GM12878 (cell line): ENCODE measurements at regions not wholly inside any gene's neighbourhood (a gene's known extent, or its start where the extent isn't known, plus 50 kb on each side); places are given as distances from the start of the nearest gene placed in this dataset.

Source experiments
- ATAC-seq: fragments of 200-7000 bp; cut with Tn5 transposase; 3 replicates; pipeline ENCODE4 v1.9.1; 2020; ENCODE audit warnings: mild to moderate bottlenecking, moderate library complexity
- BruUV-seq: library from RNA; stranded (reverse); fragments of 400-500 nt; replicated peaks from 2 replicates; lab custom pipeline; 2021; lab: Mats Ljungman, UMichigan
- CTCF ChIA-PET: fragments of 300-600 bp; sonication (Branson Sonifier 250); formaldehyde crosslinking; extraction: SDS; loops from one replicate; lab custom pipeline; 2021; ENCODE audit warnings: inconsistent platforms; lab: Yijun Ruan, JAX
- POLR2A ChIA-PET: fragments of 350-600 bp; formaldehyde crosslinking; extraction: SDS; loops from one replicate; lab custom pipeline; 2021; ENCODE audit warnings: inconsistent platforms; lab: Charles Lee
- RAD21 ChIA-PET: fragments of 300-600 bp; sonication (Branson Sonifier 250); formaldehyde crosslinking; loops from one replicate; lab custom pipeline; 2023; ENCODE audit warnings: antibody characterized with exemption; ENCODE audit not compliant: unreplicated experiment; lab: Charles Lee
- SMC1A ChIA-PET: fragments of 300-600 bp; sonication (Branson Sonifier 250); formaldehyde crosslinking; loops from one replicate; lab custom pipeline; 2023; ENCODE audit not compliant: unreplicated experiment, uncharacterized antibody; lab: Charles Lee
- DNase-seq: peaks from one replicate; pipeline ENCODE4 v3.0.0-alpha.2; 2011; ENCODE audit warnings: low read depth, low spot score
- FAIRE-seq: peaks from 3 replicates; lab custom pipeline; 2011; peaks lifted over from hg19 to GRCh38; lab: Jason Lieb, UNC
- H2AFZ ChIP-seq: 2 replicates; pipeline ENCODE4 v1.6.0; 2011; ENCODE audit warnings: low read depth, low read length, control low read depth; ENCODE audit not compliant: control insufficient read depth
- H3K27ac ChIP-seq: 2 replicates; pipeline ENCODE4 v1.5.1; 2011; ENCODE audit warnings: control low read depth; ENCODE audit not compliant: control insufficient read depth, insufficient read depth
- H3K27me3 ChIP-seq, 2 experiments: replicated peaks in 1 of 2; 2 replicates each; pipeline versions ENCODE4 v1.6.0 to v1.6.1; 2011; ENCODE audit warnings: low read length in 1 of 2; ENCODE audit not compliant: control insufficient read depth in 2 of 2, insufficient read depth in 2 of 2
- H3K36me3 ChIP-seq, 2 experiments: 2 replicates each; pipeline ENCODE4 v1.5.1; 2011; ENCODE audit warnings: low read length in 1 of 2; ENCODE audit not compliant: control insufficient read depth in 2 of 2, insufficient read depth in 2 of 2
- H3K4me1 ChIP-seq: 2 replicates; pipeline ENCODE4 v1.6.1; 2011; ENCODE audit warnings: mild to moderate bottlenecking, low read length, moderate library complexity, mixed read lengths; ENCODE audit not compliant: control insufficient read depth, insufficient read depth
- H3K4me2 ChIP-seq: 2 replicates; pipeline ENCODE4 v1.6.0; 2011; ENCODE audit warnings: control low read depth; ENCODE audit not compliant: control insufficient read depth, insufficient read depth
- H3K4me3 ChIP-seq: fragments of 200-600 bp; sonication (generic); 2 replicates; pipeline ENCODE4 v1.5.1; 2016
- H3K79me2 ChIP-seq: 2 replicates; pipeline ENCODE4 v1.6.0; 2011; ENCODE audit warnings: low read length; ENCODE audit not compliant: control insufficient read depth, insufficient read depth
- H3K9ac ChIP-seq: 2 replicates; pipeline ENCODE4 v1.8.0; 2011; ENCODE audit warnings: low read length, control low read depth, mixed read lengths; ENCODE audit not compliant: control insufficient read depth, insufficient read depth
- H3K9me3 ChIP-seq: replicated peaks from 3 replicates; pipeline ENCODE4 v1.5.1; 2011; ENCODE audit warnings: mild to moderate bottlenecking, low read length; ENCODE audit not compliant: control insufficient read depth, insufficient read depth
- H4K20me1 ChIP-seq: 2 replicates; pipeline ENCODE4 v1.6.0; 2011; ENCODE audit not compliant: control insufficient read depth, insufficient read depth
- BACH1 ChIP-seq: fragments of 450-650 bp; IDR thresholded peaks from 2 replicates; pipeline ENCODE4 v1.6.1; 2017; ENCODE audit warnings: mild to moderate bottlenecking, borderline replicate concordance
- BMI1 ChIP-seq: fragments of 450-650 bp; IDR thresholded peaks from 2 replicates; pipeline ENCODE4 v1.6.1; 2016; ENCODE audit warnings: mild to moderate bottlenecking, moderate library complexity, borderline replicate concordance
- BRCA1 ChIP-seq: IDR thresholded peaks from 2 replicates; pipeline ENCODE4 v1.6.1; 2011; ENCODE audit warnings: low read depth, low read length, improper control_type of control experiment
- CBFB ChIP-seq: IDR thresholded peaks from 2 replicates; pipeline ENCODE4 v1.6.1; 2016; ENCODE audit warnings: antibody characterized with exemption, low read depth
- CBX3 ChIP-seq: fragments of 200-600 bp; sonication (generic); IDR thresholded peaks from 2 replicates; pipeline ENCODE4 v1.6.1; 2016; ENCODE audit warnings: low read depth, borderline replicate concordance
- CHD4 ChIP-seq: fragments of 200-600 bp; sonication (generic); IDR thresholded peaks from 2 replicates; pipeline ENCODE4 v1.6.1; 2016; ENCODE audit warnings: mild to moderate bottlenecking
- CREM ChIP-seq: IDR thresholded peaks from 2 replicates; pipeline ENCODE4 v1.6.1; 2014; ENCODE audit warnings: antibody characterized with exemption, low read depth
- DPF2 ChIP-seq: fragments of 450-650 bp; IDR thresholded peaks from 2 replicates; pipeline ENCODE4 v1.6.1; 2017; ENCODE audit warnings: mild to moderate bottlenecking
- EP300 ChIP-seq, 2 experiments: fragments of 150-350 bp in 1 of 2; IDR thresholded peaks; 2 replicates each; pipeline ENCODE4 v1.6.1; 2011 to 2012; ENCODE audit warnings: low read depth in 2 of 2, low read length in 2 of 2, borderline replicate concordance in 1 of 2, improper control_type of control experiment in 1 of 2, inconsistent platforms in 1 of 2; ENCODE audit not compliant: control insufficient read depth in 1 of 2
- JUNB ChIP-seq: IDR thresholded peaks from 2 replicates; pipeline ENCODE4 v1.6.1; 2016; ENCODE audit warnings: antibody characterized with exemption, mild to moderate bottlenecking
- LARP7 ChIP-seq: fragments of 450-650 bp; IDR thresholded peaks from 2 replicates; pipeline ENCODE4 v1.6.1; 2017; ENCODE audit warnings: mild to moderate bottlenecking
- MEF2B ChIP-seq: fragments of 450-650 bp; IDR thresholded peaks from 2 replicates; pipeline ENCODE4 v1.6.1; 2018; ENCODE audit warnings: mild to moderate bottlenecking, moderate library complexity; ENCODE audit not compliant: partially characterized antibody, poor library complexity, severe bottlenecking
- MTA2 ChIP-seq: fragments of 450-650 bp; IDR thresholded peaks from 2 replicates; pipeline ENCODE4 v1.6.1; 2016; ENCODE audit warnings: low read depth, mild to moderate bottlenecking, moderate library complexity
- RBBP5 ChIP-seq: fragments of 200-600 bp; sonication (generic); conservative IDR thresholded peaks from 2 replicates; pipeline ENCODE4 v1.6.1; 2016
- SRF ChIP-seq, 2 experiments: IDR thresholded peaks; 2 replicates each; pipeline ENCODE4 v1.6.1; 2011; ENCODE audit warnings: low read depth in 2 of 2, low read length in 2 of 2, mild to moderate bottlenecking in 1 of 2, moderate library complexity in 1 of 2
- SUPT20H ChIP-seq: IDR thresholded peaks from 2 replicates; pipeline ENCODE4 v1.6.1; 2011; ENCODE audit warnings: low read depth, mild to moderate bottlenecking, low read length, moderate library complexity, borderline replicate concordance; ENCODE audit not compliant: control insufficient read depth
- SUZ12 ChIP-seq: fragments of 200-600 bp; sonication (generic); IDR thresholded peaks from one replicate; pipeline ENCODE4 v1.6.1; 2018; ENCODE audit warnings: antibody characterized with exemption, mild to moderate bottlenecking; ENCODE audit not compliant: unreplicated experiment
- TCF3 ChIP-seq: IDR thresholded peaks from 2 replicates; pipeline ENCODE4 v1.6.1; 2012; ENCODE audit warnings: low read depth, mild to moderate bottlenecking, low read length, borderline replicate concordance; ENCODE audit not compliant: insufficient read depth
- WRNIP1 ChIP-seq: IDR thresholded peaks from 2 replicates; pipeline ENCODE4 v1.6.1; 2011; ENCODE audit warnings: low read depth, low read length, improper control_type of control experiment, borderline replicate concordance
- WGBS: methylation state at CpG from one replicate; pipeline ENCODE4 v1.1.6; 2016; ENCODE audit warnings: low lambda C conversion rate; ENCODE audit not compliant: insufficient replicate concordance, insufficient coverage; ENCODE audit errors: missing lambda C conversion rate; 5-methylcytosine and 5-hydroxymethylcytosine counted together
- in situ Hi-C: fragments of 300-500 bp; cut with MboI; formaldehyde crosslinking; loops from 9 replicates; pipeline ENCODE4 v1.14.3; 2018; ENCODE audit warnings: mixed read lengths
- intact Hi-C: fragments of 100-400 bp; cut with micrococcal nuclease; formaldehyde crosslinking; loops from one replicate; pipeline ENCODE4 v1.14.2; 2022; ENCODE audit not compliant: unreplicated experiment
- TF ChIP-seq, protein P1 (sequence below): IDR thresholded peaks from 2 replicates; pipeline ENCODE4 v1.6.1; 2012; ENCODE audit warnings: low read length, inconsistent platforms

- Histone ChIP-seq H2AFZ (no peak overlapping the region), H3K36me3 (no peaks in the 10 kb centered on the region), H3K27me3 (no peaks in the 10 kb centered on the region), H3K4me3 (no peak overlapping the region), H3K4me2 (no peak overlapping the region), H3K9me3 (no peaks in the 10 kb centered on the region), H3K27ac (no peak overlapping the region), H3K9ac (no peak overlapping the region), H3K79me2 (no peaks in the 10 kb centered on the region)
- SMC1A ChIA-PET, result interaction anchor here (1.3 to 1.5 kb wide), 2 partner anchors 25 to 29 kb away, joined by 3 read pairs; no protein-coding TSS in a partner anchor
- ATAC-seq (no peak), FAIRE-seq (no peak), DNase-seq (no peak)
- BruUV-seq, result no TSS peak
- in situ Hi-C loops, result no loop called here
- intact Hi-C loops, result no loop called here
- CTCF ChIA-PET, result interaction anchor here (1.2 kb wide), 1 partner anchor 25 kb away, joined by 3 read pairs; no protein-coding TSS in a partner anchor
- RAD21 ChIA-PET, result no interaction called here
- POLR2A ChIA-PET, result no interaction called here
- TF ChIP-seq CHD4, result no peak
- TF ChIP-seq CBX3, result no peak
- no peak for TF ChIP-seq MTA2
- TF ChIP-seq SUPT20H, result no peak
- TF ChIP-seq TCF3, result no peak
- no peak for TF ChIP-seq WRNIP1
- no peak for TF ChIP-seq SUZ12
- TF ChIP-seq, all 136 proteins: peak for 0
- no peaks in the 10 kb centered on the region for H4K20me1 ChIP-seq
- no peaks in the 10 kb centered on the region for H3K4me1 ChIP-seq
Observed at GRCh38 chr2:142755191-142755590, 122.3 kb upstream of the KYNU start.

DNA sequence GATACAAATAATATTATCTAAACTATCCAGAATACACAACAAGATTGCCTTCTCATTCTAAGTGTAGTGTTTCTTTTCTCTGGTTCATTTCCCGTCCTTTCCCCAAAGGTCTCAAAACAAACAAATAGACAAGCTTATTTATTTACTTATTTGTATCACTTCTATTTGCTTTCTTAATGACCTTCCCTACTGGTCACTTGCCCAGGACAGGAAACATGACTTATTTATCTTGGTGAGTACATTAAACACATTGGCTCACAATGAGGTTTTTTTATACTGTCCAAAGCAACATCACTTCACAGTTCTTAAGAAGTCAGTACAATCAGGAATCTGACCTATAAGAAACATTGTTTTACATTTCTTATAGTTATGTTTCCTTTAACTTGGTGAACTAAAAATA lies 123.3 kb upstream of the KYNU start:
- no peaks in the 10 kb centered on the region for H3K4me1 ChIP-seq
- intact Hi-C loops (no loop called here), in situ Hi-C loops (no loop called here)
- no peak for ATAC-seq
- H4K20me1 ChIP-seq, result no peaks in the 10 kb centered on the region
- no peak overlapping the region for H3K27ac ChIP-seq
- H3K4me2 ChIP-seq, result no peak overlapping the region
- H3K36me3 ChIP-seq, result no peaks in the 10 kb centered on the region
- H3K4me3 ChIP-seq, result no peak overlapping the region
- 39% methylated on average over 1 of the region's 1 CpG for WGBS
- POLR2A ChIA-PET, result no interaction called here
- H3K79me2 ChIP-seq, result no peaks in the 10 kb centered on the region
- no peak for DNase-seq
- no peaks in the 10 kb centered on the region for H3K9me3 ChIP-seq
- SMC1A ChIA-PET, result interaction anchor here (0.6 to 1.5 kb wide), 3 partner anchors 26 to 32 kb away, joined by 3 to 5 read pairs (median 3); no protein-coding TSS in a partner anchor
- H3K9ac ChIP-seq, result no peak overlapping the region
- H3K27me3 ChIP-seq, result no peaks in the 10 kb centered on the region
- no peak for FAIRE-seq
- no peak overlapping the region for H2AFZ ChIP-seq
- RAD21 ChIA-PET, result no interaction called here
- CTCF ChIA-PET, result interaction anchor here (1.2 kb wide), 1 partner anchor 26 kb away, joined by 3 read pairs; no protein-coding TSS in a partner anchor
- no TSS peak for BruUV-seq
- no peak for TF ChIP-seq SRF (IDR thresholded peaks at IDR 0.05; ENCODE audit: low read depth in 2 of 2, low read length in 2 of 2)
- TF ChIP-seq DPF2, result no peak
- TF ChIP-seq, protein P1, sequence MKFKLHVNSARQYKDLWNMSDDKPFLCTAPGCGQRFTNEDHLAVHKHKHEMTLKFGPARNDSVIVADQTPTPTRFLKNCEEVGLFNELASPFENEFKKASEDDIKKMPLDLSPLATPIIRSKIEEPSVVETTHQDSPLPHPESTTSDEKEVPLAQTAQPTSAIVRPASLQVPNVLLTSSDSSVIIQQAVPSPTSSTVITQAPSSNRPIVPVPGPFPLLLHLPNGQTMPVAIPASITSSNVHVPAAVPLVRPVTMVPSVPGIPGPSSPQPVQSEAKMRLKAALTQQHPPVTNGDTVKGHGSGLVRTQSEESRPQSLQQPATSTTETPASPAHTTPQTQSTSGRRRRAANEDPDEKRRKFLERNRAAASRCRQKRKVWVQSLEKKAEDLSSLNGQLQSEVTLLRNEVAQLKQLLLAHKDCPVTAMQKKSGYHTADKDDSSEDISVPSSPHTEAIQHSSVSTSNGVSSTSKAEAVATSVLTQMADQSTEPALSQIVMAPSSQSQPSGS, result no peak
- TF ChIP-seq BACH1, result no peak
- TF ChIP-seq JUNB, result no peak
- TF ChIP-seq CREM, result no peak
- no peak for TF ChIP-seq CBFB
- no peak for TF ChIP-seq RBBP5
- no peak for TF ChIP-seq WRNIP1
- no peak for TF ChIP-seq BMI1
- TF ChIP-seq BRCA1, result no peak
- no peak for TF ChIP-seq LARP7
- no peak for TF ChIP-seq EP300 (IDR thresholded peaks at IDR 0.05; ENCODE audit: borderline replicate concordance in 1 of 2, control insufficient read depth in 1 of 2, low read depth in 2 of 2, low read length in 2 of 2)
- TF ChIP-seq MTA2, result no peak
- no peak for TF ChIP-seq MEF2B
